Medulla oblongata (tissue), 1 donor: ENCODE measurements at regions not wholly inside any gene's neighbourhood (a gene's known extent, or its start where the extent isn't known, plus 50 kb on each side); places are given as distances from the start of the nearest gene placed in this dataset.

Source experiments
- DNase-seq: peaks from one replicate; pipeline ENCODE4 v3.0.0-alpha.2; 2015; ENCODE audit errors: extremely low spot score

DNA sequence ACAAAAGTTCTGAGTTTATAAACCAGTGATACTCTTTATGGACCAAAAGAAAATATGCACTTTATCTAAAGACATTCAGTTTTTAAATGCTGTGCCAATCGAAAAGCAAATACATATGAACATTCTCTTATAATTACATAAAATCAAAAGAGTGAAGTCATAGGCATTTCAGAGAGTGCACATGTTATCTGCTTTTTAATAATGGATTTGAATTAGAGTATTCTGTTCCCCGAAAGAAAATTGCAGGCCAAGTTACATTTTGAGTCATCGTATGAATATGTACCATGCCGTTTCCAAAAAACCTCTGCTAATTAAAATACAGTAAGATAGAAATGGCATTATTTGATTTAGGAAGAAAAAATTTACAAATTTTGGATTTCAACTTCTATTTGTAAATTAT, 565.7 kb downstream of the ZEB2 start:
- no peak for DNase-seq

DNA sequence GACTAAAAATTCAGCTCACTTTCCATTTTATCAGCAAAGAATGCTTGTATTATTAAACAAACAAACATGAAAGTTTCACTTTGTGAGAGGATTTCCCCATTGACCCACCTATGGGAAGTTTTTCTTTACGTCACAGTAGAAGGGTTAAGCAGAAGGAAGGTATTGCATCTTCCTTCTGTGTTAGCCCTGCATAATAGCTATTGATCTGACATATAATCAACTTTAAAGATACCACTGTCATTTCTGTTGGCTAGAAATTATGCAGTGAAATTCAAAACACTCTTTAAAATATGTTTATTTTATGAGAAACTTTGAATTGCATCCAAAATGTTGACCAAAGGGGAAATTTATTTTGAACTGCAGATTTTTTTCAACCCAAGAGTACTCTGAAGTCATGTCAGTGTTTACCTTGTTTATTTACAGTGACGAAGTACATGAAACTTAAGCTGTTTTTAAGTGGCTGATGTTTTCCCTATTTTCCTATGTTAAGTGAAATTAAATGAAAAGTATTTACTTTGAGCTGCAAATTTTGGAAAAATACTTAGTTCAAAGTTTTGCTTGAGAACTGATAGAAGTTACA, 566.4 kb downstream of the ZEB2 start:
- no peak for DNase-seq

DNA sequence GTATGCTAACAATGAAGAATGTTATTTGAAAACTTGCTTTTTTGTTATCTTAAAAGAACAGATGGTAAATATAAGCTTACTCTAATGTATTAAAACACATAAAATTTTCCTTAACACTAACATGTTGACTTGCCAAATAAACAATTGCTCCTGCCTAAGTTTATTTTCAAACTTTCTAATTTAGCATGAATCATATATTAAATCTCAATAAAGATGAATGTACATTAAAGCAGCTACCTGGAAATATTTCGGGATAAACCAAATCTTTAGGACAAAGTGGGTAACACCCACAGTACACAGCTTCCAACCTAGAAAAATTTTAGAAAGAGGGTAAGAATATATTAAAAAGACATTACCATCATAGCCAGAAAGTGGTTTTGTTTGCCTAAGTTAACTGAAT, 567.4 kb downstream of the ZEB2 start:
- no peak for DNase-seq

DNA sequence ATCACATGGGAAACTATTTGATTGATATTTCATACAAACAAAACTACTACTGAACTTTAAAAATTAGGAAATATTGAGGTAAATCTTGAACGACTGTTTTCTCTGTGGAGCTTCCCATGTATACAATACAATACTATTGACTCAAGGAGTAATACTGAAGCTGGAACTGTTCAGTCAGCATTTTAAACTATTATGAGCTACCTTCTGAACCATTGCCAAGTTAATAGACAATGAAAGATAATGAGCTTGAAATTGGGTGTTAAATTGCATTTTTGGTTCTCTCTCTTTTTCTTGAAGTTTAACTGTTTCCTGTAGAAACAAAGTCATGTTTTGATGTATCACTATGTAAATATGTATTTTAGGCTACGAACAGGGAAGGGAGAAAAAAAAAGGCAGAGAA, 569.2 kb downstream of the ZEB2 start:
- no peak for DNase-seq

DNA sequence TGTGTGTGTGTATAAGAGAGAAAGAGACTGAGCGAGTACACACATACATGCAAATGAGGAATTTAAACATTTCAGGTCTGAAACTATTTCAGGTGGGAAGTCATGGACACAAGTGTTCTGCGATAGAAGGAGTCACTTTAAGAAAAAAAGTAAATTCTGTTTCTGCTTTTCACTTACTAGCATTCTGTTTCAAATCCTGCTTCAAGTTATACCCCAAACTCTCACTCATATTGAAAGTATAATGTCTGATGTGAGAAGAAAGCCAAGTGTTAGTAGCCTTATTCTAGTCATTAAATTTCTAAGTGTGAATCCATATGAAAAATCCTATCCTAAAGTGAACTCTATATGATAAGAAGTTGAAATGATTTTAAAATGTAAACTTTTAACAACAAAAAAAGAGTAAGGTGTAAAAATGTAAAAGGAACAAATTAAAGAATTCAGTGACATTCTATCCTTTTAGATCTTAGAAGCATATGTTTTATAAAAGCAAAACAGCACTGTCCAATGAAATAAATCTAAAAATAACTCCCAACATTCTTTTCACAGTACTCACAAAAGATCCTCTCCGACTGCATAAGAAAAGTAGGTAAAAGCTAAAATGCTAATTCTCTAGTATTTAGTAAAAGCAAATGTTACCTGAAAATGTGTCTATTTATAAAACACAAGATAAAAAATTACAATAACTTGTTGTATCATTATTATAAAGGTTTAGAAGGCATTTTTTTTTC, 570.6 kb downstream of the ZEB2 start:
- DNase-seq: no peak

DNA sequence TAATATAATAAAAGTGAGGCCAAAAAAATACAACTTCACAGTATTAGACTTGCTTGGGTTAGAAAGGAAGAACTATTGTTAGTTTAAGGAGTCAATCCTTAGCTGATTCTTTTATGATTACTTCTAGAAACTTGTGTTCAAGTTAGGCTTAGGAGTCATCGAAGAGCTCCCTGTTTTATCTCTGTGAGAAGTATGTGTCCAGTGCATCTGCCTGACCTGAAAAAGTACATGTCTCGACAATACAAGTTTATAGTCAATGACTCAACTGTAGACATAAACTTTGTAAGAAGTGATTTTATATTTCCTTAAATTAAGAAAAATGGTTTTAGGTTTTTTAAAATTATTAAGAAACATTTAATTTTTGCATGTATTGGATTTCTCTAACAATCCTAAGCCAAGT, 571.2 kb downstream of the ZEB2 start:
- DNase-seq: no peak

DNA sequence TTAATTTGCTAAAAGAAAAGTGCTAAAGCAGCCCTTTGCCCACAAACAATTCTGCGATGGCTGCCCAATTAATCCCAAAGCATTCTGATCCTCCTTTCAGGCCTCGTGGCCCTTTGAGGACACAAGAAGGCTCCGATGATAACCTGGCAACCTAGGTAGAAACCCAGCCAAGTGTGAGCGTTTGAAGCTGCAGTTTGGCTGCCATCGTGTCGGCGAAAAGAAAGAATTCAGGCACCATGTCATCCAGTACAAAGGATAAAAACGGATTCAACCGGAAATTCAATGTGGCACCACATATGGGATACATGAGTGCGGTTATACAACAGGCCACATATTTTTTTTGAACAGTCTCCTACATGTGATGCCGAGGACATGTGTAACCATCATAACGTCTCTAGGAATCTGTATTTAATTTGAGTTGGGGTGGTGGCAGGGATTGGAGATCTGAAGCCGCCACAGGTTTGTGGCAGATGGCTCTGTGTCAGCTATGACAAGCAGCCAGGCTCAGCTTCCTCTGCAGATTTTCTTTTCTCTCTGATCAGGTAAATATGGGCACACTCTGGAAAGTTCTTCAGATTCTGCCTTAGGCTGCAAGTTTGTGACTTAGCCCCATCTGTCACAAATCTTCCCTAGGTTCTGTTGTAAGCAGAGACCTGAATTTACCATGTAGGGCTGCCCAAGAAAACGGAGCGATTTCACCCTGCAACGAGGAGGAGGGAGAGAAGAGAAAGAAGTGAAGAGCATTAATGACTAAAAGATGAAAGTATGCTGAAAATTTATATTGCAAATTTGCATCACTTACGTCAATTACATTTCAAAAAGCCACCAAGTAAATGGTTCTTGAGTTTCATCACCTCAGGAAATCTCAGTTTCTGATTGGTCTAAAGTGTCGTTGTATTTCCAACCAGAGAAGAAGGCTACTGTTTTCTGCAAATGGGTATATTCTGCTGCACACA, 573.2 kb downstream of the ZEB2 start:
- DNase-seq: no peak

DNA sequence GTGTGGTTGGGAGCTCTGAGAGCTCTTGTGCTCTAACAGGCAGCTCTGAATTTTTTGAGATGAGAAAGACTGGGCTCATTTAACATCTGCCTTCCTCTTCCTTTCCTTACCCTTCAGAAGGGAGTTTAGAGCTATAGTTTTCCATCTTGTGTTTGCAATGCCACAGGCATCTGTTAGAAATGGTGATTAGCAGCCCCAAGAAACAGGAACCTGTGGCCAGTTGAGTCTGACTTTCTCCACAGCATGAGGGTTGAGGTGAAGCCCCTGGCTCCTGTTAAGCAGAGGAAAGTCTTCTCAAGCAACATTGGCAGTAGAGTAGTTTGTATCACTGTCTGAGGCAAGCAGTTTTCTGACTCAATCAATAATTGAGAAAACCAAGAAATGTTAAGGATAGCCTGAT, 577.4 kb downstream of the ZEB2 start:
- DNase-seq: no peak

DNA sequence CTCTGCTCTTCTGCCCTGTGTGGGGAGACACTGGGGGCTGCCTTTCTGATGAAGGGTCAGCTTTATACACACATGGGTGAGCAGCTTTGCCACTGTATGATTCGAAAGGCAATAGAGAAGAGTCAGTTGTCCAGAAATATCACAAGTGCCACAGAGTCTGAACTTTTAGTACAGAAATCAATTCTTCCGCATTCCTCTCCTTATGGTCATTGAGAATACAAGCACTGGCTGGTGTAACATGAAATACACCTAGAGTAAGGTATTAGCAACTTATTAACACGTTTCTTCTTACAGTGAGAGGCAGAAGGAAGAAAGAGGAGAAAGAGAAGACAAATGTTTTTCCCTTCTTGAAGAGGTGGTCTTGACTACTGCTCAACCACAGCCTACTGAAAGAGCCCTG, 579.2 kb downstream of the ZEB2 start:
- DNase-seq: no peak

DNA sequence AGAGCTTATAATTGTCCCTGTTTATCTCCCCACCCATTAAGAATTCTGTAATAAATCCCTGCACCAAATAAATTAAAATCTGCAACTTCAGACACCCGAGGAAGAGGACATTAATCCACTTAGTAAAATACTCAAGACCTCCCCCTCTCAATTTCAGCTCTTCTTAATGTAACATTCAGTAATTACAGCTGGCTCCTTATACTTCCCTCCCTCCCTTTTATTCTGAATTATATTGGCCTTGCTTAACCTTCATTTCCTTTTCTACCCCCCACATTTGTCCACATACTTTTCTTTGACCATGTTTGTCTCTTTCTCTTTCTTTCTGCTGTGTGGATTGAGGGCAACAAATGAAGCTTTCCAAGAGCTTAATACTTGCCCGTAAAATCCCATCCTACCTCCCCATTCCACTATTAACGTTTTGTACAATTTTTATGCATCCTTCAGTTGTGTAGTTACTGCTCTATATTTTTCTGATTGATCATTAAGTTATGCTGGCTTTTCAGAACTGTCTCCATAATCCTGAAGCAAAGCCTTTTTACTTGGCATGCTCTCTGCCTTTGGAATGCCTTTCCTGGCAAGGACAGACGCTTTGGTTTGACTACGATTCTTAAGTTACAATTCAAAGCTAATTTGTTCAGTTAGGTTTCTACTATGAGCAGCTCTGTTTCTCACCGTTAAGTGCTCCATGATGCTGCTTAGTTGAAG, 580.1 kb downstream of the ZEB2 start:
- DNase-seq: no peak

DNA sequence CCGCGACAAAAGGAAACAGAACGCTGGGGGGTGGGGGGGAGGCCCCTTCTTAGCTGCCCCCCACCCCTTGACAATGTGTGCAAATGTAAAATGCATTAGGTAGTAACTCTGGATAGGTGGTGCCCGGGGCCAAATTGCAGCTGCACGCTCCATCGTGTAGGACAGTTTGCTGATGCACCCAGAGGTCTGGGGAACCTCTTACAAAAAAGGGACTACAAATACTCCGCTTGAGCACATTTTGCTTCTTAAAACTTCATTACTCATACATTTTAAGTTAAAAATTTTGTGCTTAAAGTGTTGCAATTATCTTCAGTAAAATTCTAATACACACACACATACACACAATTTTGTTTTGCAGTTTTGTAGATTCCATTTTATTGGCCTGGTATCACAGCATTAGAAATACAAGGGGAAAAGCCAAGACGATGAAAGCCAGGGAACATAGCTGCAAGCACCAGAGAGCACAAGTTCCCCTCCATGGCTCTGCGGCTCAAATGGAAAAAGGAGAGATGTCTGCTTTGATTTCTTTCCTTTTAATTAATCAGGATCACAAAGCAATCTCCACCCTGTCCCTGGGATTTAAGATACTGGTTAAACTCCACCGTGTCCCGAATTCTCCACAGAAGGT, 582.1 kb downstream of the ZEB2 start:
- DNase-seq: peak; percentile 21

DNA sequence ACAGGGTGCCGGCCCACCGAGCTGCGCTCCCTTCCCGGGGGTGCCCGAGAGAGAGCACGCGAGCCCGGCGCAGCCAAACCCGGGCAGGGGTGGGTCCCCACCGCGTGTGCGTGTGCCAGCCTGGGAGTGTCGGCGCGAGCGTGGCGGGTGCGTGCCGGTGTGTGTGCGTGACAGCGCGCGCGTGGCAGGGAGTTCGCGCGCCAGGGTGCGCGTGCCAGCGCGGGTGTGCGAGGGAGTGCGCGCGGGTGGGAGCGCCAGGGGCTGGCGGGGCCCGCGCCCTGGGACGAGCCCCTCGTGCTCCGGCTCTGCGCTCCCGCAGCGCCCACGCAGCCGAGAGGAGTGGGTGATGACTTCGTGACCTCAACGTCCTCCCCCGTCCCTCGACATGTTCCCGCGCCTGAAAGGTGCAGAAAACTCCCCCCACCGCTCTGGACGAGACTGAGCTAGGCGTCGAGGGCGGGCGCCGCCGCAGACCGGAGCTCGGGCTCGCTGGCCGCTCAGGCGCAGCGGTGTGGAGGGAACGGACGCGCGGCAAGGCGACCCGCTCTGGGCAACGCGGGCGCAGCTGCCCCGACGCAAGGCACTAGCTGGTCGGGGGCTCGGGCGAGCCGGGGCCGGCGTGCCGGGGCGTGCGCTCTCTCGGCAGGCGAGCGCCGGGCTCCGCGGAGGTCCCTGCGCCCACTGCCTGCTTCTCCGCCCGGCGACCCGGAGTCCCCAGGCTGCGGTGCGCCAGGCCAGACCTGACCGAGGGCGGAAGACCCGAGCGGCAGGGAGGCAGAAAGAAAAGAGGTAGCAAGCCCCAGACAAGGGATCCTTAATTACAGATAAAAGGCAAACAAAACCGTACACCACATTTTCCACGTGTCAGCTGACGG, 582.8 kb downstream of the ZEB2 start:
- DNase-seq: no peak

DNA sequence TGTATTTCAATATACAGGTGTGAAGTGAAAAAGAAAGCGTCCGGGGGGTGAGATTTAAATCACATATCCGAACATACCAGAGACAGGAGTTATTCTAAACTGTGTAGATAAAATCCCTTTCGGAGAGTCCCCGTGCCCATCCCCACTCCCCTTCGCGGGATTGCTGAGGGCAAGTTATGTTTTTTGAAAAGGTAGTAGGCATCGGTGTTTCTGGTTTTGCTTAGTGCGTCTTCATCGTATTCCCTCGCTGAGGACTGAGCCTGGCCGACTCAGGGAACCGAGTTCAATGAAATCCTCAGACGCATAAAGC, 583.4 kb downstream of the ZEB2 start:
- DNase-seq: no peak

DNA sequence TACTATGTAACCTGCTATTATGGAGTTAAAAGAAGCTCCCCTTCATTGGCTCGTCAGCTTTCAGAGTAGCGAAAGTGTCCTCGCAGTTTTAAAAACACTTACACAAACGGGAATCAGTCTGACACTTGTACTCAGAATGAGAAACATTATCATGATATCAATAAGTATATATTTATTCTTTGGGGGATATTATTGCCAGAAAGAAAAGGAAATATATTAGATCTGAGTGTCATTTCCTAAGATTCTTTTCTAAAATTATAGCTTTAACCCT, 584.5 kb downstream of the ZEB2 start:
- no peak for DNase-seq

DNA sequence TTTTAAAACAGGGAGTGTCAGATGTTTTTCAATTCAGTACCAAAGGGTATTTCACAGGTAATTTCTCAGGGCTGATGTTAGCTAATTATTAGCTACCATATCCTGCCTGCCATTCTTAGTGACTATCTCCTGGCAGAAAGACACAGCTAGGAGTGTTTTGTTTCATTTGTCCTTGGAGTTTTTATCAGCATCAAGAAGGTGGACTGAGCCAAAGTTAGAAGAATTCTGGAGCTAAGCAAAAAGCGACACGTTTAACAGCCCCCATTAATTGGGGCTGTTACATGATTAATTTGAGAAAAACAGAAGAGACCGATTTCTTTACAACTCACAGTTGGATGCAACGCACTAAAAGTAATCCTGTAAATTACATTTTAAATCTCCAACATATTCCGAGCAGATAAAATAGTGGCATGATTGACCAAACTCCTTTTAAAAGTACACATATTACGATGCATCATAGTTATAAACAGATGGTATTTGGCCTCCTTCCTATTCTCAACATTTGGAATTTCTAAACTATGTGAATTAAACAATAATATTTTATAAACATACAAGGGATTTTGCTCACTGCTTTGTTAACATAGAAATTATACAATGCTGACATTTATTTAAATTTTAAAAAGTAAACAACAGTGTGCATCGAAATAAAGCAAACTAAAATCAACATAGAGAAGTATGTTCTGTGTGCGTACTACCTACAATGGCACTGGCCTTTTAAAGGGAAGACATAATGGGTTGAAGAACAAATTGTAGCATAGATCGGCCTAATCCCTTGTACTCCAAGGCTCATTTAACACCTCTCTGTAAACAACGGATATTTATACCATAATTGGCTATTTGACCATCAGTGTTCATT, 585.1 kb downstream of the ZEB2 start:
- DNase-seq: no peak

DNA sequence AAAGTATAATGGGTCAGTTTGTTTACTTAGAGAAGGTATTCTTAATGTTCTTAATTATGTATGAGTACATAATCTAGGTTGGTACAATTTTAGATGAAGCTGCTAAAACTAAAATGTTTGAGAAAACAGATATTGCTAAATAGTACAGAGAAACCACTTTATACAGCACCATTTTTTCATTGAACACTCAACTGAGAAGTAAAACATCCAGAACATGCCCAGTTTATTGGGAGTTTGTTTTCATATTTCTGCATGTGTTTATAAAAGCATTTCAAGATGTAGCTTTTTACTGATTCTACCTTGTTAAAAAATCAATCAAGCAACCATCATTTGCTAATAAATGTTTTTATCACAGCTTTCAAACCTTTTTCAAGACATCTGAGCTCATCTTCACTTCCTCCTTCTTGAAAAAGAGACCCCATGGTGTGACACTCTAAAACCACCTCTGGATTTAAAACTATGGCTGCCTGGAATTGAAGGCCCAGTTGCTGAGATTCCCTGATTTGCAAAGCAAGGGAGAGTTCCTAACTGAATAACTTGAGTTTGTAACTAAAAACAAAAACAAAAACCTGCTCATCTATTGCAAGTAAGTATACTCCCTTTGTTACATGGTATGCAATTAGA, 585.9 kb downstream of the ZEB2 start:
- DNase-seq: no peak

DNA sequence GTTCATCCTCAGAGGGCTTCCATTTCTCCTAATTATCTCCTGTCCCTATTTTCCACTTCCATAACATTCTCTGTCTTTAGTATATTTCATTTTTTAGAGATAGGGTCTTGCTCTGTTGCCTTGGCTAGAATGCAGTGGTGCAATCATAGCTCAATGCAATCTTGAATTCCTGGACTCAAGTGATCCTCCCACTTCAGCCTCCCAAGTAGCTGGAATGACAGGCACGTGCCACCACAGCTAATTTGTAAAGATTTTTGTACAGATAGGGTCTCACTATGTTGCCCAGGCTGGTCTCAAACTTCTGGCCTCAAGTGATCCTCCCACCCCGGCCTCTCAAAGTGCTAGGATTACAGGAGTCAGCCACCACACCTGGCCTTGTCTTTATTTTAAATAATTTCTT, 589.0 kb downstream of the ZEB2 start:
- no peak for DNase-seq

DNA sequence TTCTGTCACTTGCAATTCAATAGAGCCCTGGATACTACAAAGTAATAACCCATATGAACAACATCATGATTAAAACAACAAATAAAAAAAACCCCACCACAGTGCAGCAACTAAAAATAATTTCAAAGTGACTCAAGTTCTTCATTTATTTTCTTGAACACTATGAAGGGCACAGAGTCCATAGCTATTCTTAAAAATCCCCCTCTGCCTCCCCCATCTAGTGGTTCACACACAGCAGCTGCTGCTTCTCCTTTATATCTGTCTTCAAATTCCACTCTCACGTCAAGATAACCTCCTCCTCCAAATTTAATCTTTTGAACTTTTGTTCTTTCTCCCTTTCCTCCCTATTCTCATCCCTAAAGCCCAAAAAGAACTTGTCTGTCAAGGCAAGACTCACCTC, 591.3 kb downstream of the ZEB2 start:
- no peak for DNase-seq

DNA sequence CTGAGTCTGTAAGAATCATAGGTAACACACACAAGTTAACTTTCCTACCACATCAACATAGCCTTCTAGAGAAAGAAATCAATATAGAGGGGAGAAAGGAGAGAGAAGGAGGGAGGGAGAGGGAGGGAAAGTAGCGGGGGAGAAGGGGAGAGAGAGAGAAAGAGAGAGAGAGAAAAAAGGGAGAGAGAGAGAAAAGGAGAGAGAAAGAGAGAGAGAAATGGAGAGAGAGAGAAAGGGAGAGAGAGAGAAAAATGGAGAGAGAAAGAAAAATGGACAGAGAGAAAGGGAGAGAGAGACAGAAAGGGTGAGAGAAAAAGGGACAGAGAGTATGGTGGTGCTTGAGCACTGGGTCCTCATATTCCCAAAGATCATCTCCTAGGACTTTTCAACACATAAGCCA, 591.7 kb downstream of the ZEB2 start:
- no peak for DNase-seq

DNA sequence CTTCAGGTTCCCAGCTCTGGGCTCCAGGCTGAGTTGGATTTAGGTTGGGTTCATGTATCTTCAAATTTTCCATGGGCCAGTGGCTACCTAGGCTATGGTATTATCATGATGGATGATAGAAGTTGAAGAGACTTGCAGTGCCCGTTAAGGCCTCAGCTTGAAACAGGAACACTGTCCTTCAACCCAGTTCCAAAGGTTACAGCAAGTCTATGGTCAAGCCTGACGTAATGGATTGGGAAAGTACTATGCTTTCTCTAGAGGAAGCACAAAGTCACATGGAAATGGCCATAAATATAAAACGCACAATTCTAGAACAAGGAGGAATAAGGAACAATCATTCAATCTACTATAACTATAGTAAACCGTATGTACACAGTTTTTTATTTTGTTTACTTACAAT, 593.2 kb downstream of the ZEB2 start:
- no peak for DNase-seq
